MCF 10A (cell line): ENCODE measurements at regions not wholly inside any gene's neighbourhood (a gene's known extent, or its start where the extent isn't known, plus 50 kb on each side); places are given as distances from the start of the nearest gene placed in this dataset.

ENCODE experiments used
- BruUV-seq: library from RNA; stranded (reverse); fragments of 400-500 nt; replicated peaks from 2 replicates; lab custom pipeline; 2021; lab: Mats Ljungman, UMichigan
- CTCF ChIA-PET: fragments of 300-600 bp; sonication (Branson Sonifier 250); formaldehyde crosslinking; extraction: SDS; loops from one replicate; lab custom pipeline; 2021; ENCODE audit warnings: antibody characterized with exemption, inconsistent platforms; lab: Yijun Ruan, JAX
- POLR2A ChIA-PET: fragments of 300-600, 350-650 bp; sonication (Branson Sonifier 250); formaldehyde crosslinking; extraction: SDS; loops from one replicate; lab custom pipeline; 2020; ENCODE audit warnings: antibody characterized with exemption, inconsistent platforms; lab: Yijun Ruan, JAX
- DNase-seq: peaks from one replicate; pipeline ENCODE4 v3.0.0-alpha.2; 2018; ENCODE audit not compliant: unreplicated experiment
- H3K27ac Mint-ChIP-seq: one replicate; pipeline ENCODE4 v1.8.0; 2022; ENCODE audit warnings: mild to moderate bottlenecking, low read depth, mixed read lengths; ENCODE audit not compliant: unreplicated experiment
- H3K27me3 Mint-ChIP-seq: one replicate; pipeline ENCODE4 v1.8.0; 2022; ENCODE audit warnings: mixed read lengths; ENCODE audit not compliant: insufficient read depth, unreplicated experiment
- H3K36me3 Mint-ChIP-seq: one replicate; pipeline ENCODE4 v1.8.0; 2022; ENCODE audit warnings: mild to moderate bottlenecking, moderate library complexity, mixed read lengths; ENCODE audit not compliant: insufficient read depth, unreplicated experiment
- H3K4me1 Mint-ChIP-seq: one replicate; pipeline ENCODE4 v1.8.0; 2022; ENCODE audit warnings: mixed read lengths; ENCODE audit not compliant: insufficient read depth, unreplicated experiment
- H3K4me3 Mint-ChIP-seq: one replicate; pipeline ENCODE4 v1.8.0; 2022; ENCODE audit warnings: mild to moderate bottlenecking, moderate library complexity, mixed read lengths; ENCODE audit not compliant: unreplicated experiment
- H3K9me3 Mint-ChIP-seq: one replicate; pipeline ENCODE4 v1.8.0; 2022; ENCODE audit warnings: mixed read lengths; ENCODE audit not compliant: unreplicated experiment
- intact Hi-C: fragments of 100-400 bp; cut with micrococcal nuclease; formaldehyde crosslinking; loops from 2 replicates; pipeline ENCODE4 v1.14.1; 2022
- TF ChIP-seq, protein P1 (sequence below): fragments of 200-600 bp; IDR thresholded peaks from one replicate; pipeline ENCODE4 v1.8.0; 2022; ENCODE audit warnings: antibody characterized with exemption, mild to moderate bottlenecking; ENCODE audit not compliant: unreplicated experiment

- H3K4me1 Mint-ChIP-seq, result no peaks in the 10 kb centered on the region
- intact Hi-C loops, result no loop called here
- H3K36me3 Mint-ChIP-seq, result no peaks in the 10 kb centered on the region
- H3K9me3 Mint-ChIP-seq, result no peaks in the 10 kb centered on the region
- TF ChIP-seq, protein P1, sequence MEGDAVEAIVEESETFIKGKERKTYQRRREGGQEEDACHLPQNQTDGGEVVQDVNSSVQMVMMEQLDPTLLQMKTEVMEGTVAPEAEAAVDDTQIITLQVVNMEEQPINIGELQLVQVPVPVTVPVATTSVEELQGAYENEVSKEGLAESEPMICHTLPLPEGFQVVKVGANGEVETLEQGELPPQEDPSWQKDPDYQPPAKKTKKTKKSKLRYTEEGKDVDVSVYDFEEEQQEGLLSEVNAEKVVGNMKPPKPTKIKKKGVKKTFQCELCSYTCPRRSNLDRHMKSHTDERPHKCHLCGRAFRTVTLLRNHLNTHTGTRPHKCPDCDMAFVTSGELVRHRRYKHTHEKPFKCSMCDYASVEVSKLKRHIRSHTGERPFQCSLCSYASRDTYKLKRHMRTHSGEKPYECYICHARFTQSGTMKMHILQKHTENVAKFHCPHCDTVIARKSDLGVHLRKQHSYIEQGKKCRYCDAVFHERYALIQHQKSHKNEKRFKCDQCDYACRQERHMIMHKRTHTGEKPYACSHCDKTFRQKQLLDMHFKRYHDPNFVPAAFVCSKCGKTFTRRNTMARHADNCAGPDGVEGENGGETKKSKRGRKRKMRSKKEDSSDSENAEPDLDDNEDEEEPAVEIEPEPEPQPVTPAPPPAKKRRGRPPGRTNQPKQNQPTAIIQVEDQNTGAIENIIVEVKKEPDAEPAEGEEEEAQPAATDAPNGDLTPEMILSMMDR, result no peak
- no TSS peak for BruUV-seq
- no peak overlapping the region for H3K27ac Mint-ChIP-seq
- no peaks in the 10 kb centered on the region for H3K27me3 Mint-ChIP-seq
- ChIA-PET CTCF (no interaction called here), POLR2A (no interaction called here)
- H3K4me3 Mint-ChIP-seq, result no peak overlapping the region
- DNase-seq, result no peak
These were observed 562.5 kb upstream of the LRRC4C start for GRCh38 chr11:42021911-42022310.

DNA sequence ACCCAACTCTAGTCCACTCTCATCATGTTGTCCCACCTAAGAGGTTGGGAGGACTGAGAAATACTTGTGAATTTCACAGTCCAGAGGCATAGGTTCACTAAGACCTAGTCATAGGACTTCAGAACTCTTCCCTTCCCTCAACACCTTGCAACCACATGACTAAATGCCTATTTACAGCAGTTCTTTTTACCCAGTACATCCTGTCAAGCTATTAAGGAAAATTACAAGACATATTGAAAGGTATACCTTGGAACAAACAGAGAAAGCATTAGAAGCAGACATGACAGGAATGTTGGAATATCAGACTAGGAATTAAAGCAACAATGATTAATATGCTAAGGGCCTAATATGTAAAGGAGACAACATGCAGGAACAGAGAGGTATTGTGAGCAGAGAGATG, 563.8 kb upstream of the LRRC4C start:
- Mint-ChIP-seq H3K27me3 (no peaks in the 10 kb centered on the region), H3K36me3 (no peaks in the 10 kb centered on the region), H3K4me1 (no peaks in the 10 kb centered on the region), H3K9me3 (no peaks in the 10 kb centered on the region), H3K27ac (no peak overlapping the region), H3K4me3 (no peak overlapping the region)
- no TSS peak for BruUV-seq
- CTCF ChIA-PET, result no interaction called here
- intact Hi-C loops, result no loop called here
- TF ChIP-seq, protein P1, result no peak
- POLR2A ChIA-PET, result no interaction called here
- no peak for DNase-seq

GRCh38 chr11:42025121-42025803, 565.8 kb upstream of the LRRC4C start:
- CTCF ChIA-PET, result no interaction called here
- intact Hi-C loops, result no loop called here
- POLR2A ChIA-PET, result no interaction called here
- no TSS peak for BruUV-seq
- no peak overlapping the region for H3K27ac Mint-ChIP-seq
- H3K36me3 Mint-ChIP-seq, result no peaks in the 10 kb centered on the region
- H3K4me1 Mint-ChIP-seq, result no peaks in the 10 kb centered on the region
- H3K27me3 Mint-ChIP-seq, result no peaks in the 10 kb centered on the region
- H3K9me3 Mint-ChIP-seq, result no peaks in the 10 kb centered on the region
- TF ChIP-seq, protein P1, result no peak
- DNase-seq, result no peak
- H3K4me3 Mint-ChIP-seq, result no peak overlapping the region

GRCh38 chr11:42034826-42035225, 575.4 kb upstream of the LRRC4C start:
- intact Hi-C loops, result no loop called here
- H3K4me3 Mint-ChIP-seq, result no peak overlapping the region
- H3K36me3 Mint-ChIP-seq, result no peaks in the 10 kb centered on the region
- no peaks in the 10 kb centered on the region for H3K27me3 Mint-ChIP-seq
- ChIA-PET POLR2A (no interaction called here), CTCF (interaction anchor here (0.6 kb wide), 1 partner anchor 89 kb away, joined by 3 read pairs; no protein-coding TSS in a partner anchor)
- TF ChIP-seq, protein P1, result no peak
- no peak overlapping the region for H3K27ac Mint-ChIP-seq
- no peaks in the 10 kb centered on the region for H3K9me3 Mint-ChIP-seq
- DNase-seq, result no peak
- H3K4me1 Mint-ChIP-seq, result no peaks in the 10 kb centered on the region
- BruUV-seq, result no TSS peak
